ENCODE measurements at regions not wholly inside any gene's neighbourhood (a gene's known extent, or its start where the extent isn't known, plus 50 kb on each side); places are given as distances from the start of the nearest gene placed in this dataset.

GRCh38 chr6:141726248-141726647 lies 406.5 kb upstream of the GJE1 start:
- ATAC-seq (replicated peaks in 1 of 4), result no peak
- Histone ChIP-seq H3K27ac (ENCODE audit: low read length) (no peak overlapping the region), H3K36me3 (ENCODE audit: control insufficient read depth in 2 of 2, extremely low read depth in 1 of 2, insufficient read depth in 1 of 2, low read length in 1 of 2) (no peaks in the 10 kb centered on the region), H3K27me3 (replicated peaks in 1 of 2; ENCODE audit: control insufficient read depth in 2 of 2, extremely low read depth in 1 of 2, insufficient read depth in 2 of 2, low read length in 1 of 2) (no peaks in the 10 kb centered on the region), H3K4me1 (ENCODE audit: control insufficient read depth in 1 of 2, extremely low read depth in 1 of 2, insufficient read depth in 2 of 2, low read length in 2 of 2) (no peaks in the 10 kb centered on the region), H3K4me3 (ENCODE audit: control insufficient read depth in 1 of 2, extremely low read depth in 1 of 2, low read length in 1 of 2) (no peak overlapping the region), H3K9me3 (no peaks in the 10 kb centered on the region)
- Mint-ChIP-seq H3K36me3 (no peaks in the 10 kb centered on the region), H3K4me1 (peaks cover 0 to 2% (median 2%) of the 10 kb centered on the region in 3 donors), H3K27ac (no peak overlapping the region), H3K4me3 (no peak overlapping the region), H3K27me3 (no peaks in the 10 kb centered on the region), H3K9me3 (no peaks in the 10 kb centered on the region)
- ChIA-PET CTCF (no interaction called here), POLR2A (no interaction called here)
- DNase-seq, result no peak
- WGBS (ENCODE audit: insufficient coverage), result 60% methylated on average over 1 of the region's 3 CpGs

- H3K27me3 ChIP-seq (replicated peaks in 1 of 2; ENCODE audit: control insufficient read depth in 2 of 2, extremely low read depth in 1 of 2, insufficient read depth in 2 of 2, low read length in 1 of 2), result no peaks in the 10 kb centered on the region
- no peak overlapping the region for H3K27ac Mint-ChIP-seq
- ChIA-PET CTCF (no interaction called here), POLR2A (no interaction called here)
- no peaks in the 10 kb centered on the region for H3K9me3 Mint-ChIP-seq
- no peak overlapping the region for H3K27ac ChIP-seq (ENCODE audit: low read length)
- DNase-seq, result no peak
- no peak overlapping the region for H3K4me3 Mint-ChIP-seq
- peaks cover 0 to 2% (median 2%) of the 10 kb centered on the region in 3 donors for H3K4me1 Mint-ChIP-seq
- no peaks in the 10 kb centered on the region for H3K36me3 Mint-ChIP-seq
- no peaks in the 10 kb centered on the region for H3K4me1 ChIP-seq (ENCODE audit: control insufficient read depth in 1 of 2, extremely low read depth in 1 of 2, insufficient read depth in 2 of 2, low read length in 2 of 2)
- H3K9me3 ChIP-seq, result no peaks in the 10 kb centered on the region
- H3K36me3 ChIP-seq (ENCODE audit: control insufficient read depth in 2 of 2, extremely low read depth in 1 of 2, insufficient read depth in 1 of 2, low read length in 1 of 2), result no peaks in the 10 kb centered on the region
- no peak for ATAC-seq (replicated peaks in 1 of 4)
- no peaks in the 10 kb centered on the region for H3K27me3 Mint-ChIP-seq
- WGBS (ENCODE audit: insufficient coverage), result no CpG with 5 or more reads among the region's 1 CpG
- H3K4me3 ChIP-seq (ENCODE audit: control insufficient read depth in 1 of 2, extremely low read depth in 1 of 2, low read length in 1 of 2), result no peak overlapping the region
Measured at GRCh38 chr6:141724731-141725130, 408.0 kb upstream of the GJE1 start.

GRCh38 chr6:141719476-141719875 lies 413.2 kb upstream of the GJE1 start:
- POLR2A ChIA-PET, result no interaction called here
- no peak for ATAC-seq (replicated peaks in 1 of 4)
- 87% methylated on average over 3 of the region's 5 CpGs for WGBS (ENCODE audit: insufficient coverage)
- Mint-ChIP-seq H3K27ac (no peak overlapping the region), H3K27me3 (peaks cover 0 to 3% of the 10 kb centered on the region in 2 donors), H3K4me3 (no peak overlapping the region), H3K4me1 (no peaks in the 10 kb centered on the region), H3K9me3 (no peaks in the 10 kb centered on the region), H3K36me3 (no peaks in the 10 kb centered on the region)
- H3K9me3 ChIP-seq, result no peaks in the 10 kb centered on the region
- H3K4me1 ChIP-seq (ENCODE audit: control insufficient read depth in 1 of 2, extremely low read depth in 1 of 2, insufficient read depth in 2 of 2, low read length in 2 of 2), result no peaks in the 10 kb centered on the region
- H3K4me3 ChIP-seq (ENCODE audit: control insufficient read depth in 1 of 2, extremely low read depth in 1 of 2, low read length in 1 of 2), result no peak overlapping the region
- CTCF ChIA-PET, result interaction anchor here in 1 of 2 donors (0.7 kb wide), 1 partner anchor 163 kb away, joined by 4 read pairs; no protein-coding TSS in a partner anchor
- H3K27ac ChIP-seq (ENCODE audit: low read length), result no peak overlapping the region
- H3K27me3 ChIP-seq (replicated peaks in 1 of 2; ENCODE audit: control insufficient read depth in 2 of 2, extremely low read depth in 1 of 2, insufficient read depth in 2 of 2, low read length in 1 of 2), result no peaks in the 10 kb centered on the region
- no peak for DNase-seq
- no peaks in the 10 kb centered on the region for H3K36me3 ChIP-seq (ENCODE audit: control insufficient read depth in 2 of 2, extremely low read depth in 1 of 2, insufficient read depth in 1 of 2, low read length in 1 of 2)

GRCh38 chr6:141705431-141705830 lies 427.3 kb upstream of the GJE1 start:
- Mint-ChIP-seq H3K9me3 (no peaks in the 10 kb centered on the region), H3K27ac (no peak overlapping the region), H3K36me3 (no peaks in the 10 kb centered on the region), H3K27me3 (no peaks in the 10 kb centered on the region), H3K4me3 (no peak overlapping the region), H3K4me1 (no peaks in the 10 kb centered on the region)
- no peaks in the 10 kb centered on the region for H3K4me1 ChIP-seq (ENCODE audit: control insufficient read depth in 1 of 2, extremely low read depth in 1 of 2, insufficient read depth in 2 of 2, low read length in 2 of 2)
- POLR2A ChIA-PET, result no interaction called here
- ATAC-seq (replicated peaks in 1 of 4) (no peak), DNase-seq (no peak)
- H3K4me3 ChIP-seq (ENCODE audit: control insufficient read depth in 1 of 2, extremely low read depth in 1 of 2, low read length in 1 of 2), result no peak overlapping the region
- WGBS (ENCODE audit: insufficient coverage), result 100% methylated on average over 1 of the region's 3 CpGs
- H3K27me3 ChIP-seq (replicated peaks in 1 of 2; ENCODE audit: control insufficient read depth in 2 of 2, extremely low read depth in 1 of 2, insufficient read depth in 2 of 2, low read length in 1 of 2), result peaks cover 0 to 3% of the 10 kb centered on the region in 2 experiments
- H3K9me3 ChIP-seq, result no peaks in the 10 kb centered on the region
- no peak overlapping the region for H3K27ac ChIP-seq (ENCODE audit: low read length)
- no peaks in the 10 kb centered on the region for H3K36me3 ChIP-seq (ENCODE audit: control insufficient read depth in 2 of 2, extremely low read depth in 1 of 2, insufficient read depth in 1 of 2, low read length in 1 of 2)
- CTCF ChIA-PET, result no interaction called here

- Mint-ChIP-seq H3K27me3 (no peaks in the 10 kb centered on the region), H3K27ac (no peak overlapping the region), H3K36me3 (no peaks in the 10 kb centered on the region), H3K4me1 (no peaks in the 10 kb centered on the region), H3K9me3 (no peaks in the 10 kb centered on the region), H3K4me3 (no peak overlapping the region)
- ChIA-PET POLR2A (no interaction called here), CTCF (no interaction called here)
- H3K9me3 ChIP-seq, result no peaks in the 10 kb centered on the region
- WGBS (ENCODE audit: insufficient coverage), result no CpG with 5 or more reads among the region's 1 CpG
- DNase-seq, result no peak
- no peak overlapping the region for H3K27ac ChIP-seq (ENCODE audit: low read length)
- H3K27me3 ChIP-seq (replicated peaks in 1 of 2; ENCODE audit: control insufficient read depth in 2 of 2, extremely low read depth in 1 of 2, insufficient read depth in 2 of 2, low read length in 1 of 2), result peaks cover 0 to 3% of the 10 kb centered on the region in 2 experiments
- no peak for ATAC-seq (replicated peaks in 1 of 4)
- no peaks in the 10 kb centered on the region for H3K4me1 ChIP-seq (ENCODE audit: control insufficient read depth in 1 of 2, extremely low read depth in 1 of 2, insufficient read depth in 2 of 2, low read length in 2 of 2)
- H3K4me3 ChIP-seq (ENCODE audit: control insufficient read depth in 1 of 2, extremely low read depth in 1 of 2, low read length in 1 of 2), result no peak overlapping the region
- H3K36me3 ChIP-seq (ENCODE audit: control insufficient read depth in 2 of 2, extremely low read depth in 1 of 2, insufficient read depth in 1 of 2, low read length in 1 of 2), result no peaks in the 10 kb centered on the region
Measured at GRCh38 chr6:141704151-141704550, 428.6 kb upstream of the GJE1 start.

GRCh38 chr6:141701732-141702131 lies 431.0 kb upstream of the GJE1 start:
- peaks cover 0 to 3% (median 0%) of the 10 kb centered on the region in 3 donors for H3K9me3 Mint-ChIP-seq
- 92% methylated on average over 2 of the region's 2 CpGs for WGBS (ENCODE audit: insufficient coverage)
- Histone ChIP-seq H3K36me3 (ENCODE audit: control insufficient read depth in 2 of 2, extremely low read depth in 1 of 2, insufficient read depth in 1 of 2, low read length in 1 of 2) (no peaks in the 10 kb centered on the region), H3K9me3 (no peaks in the 10 kb centered on the region), H3K27ac (ENCODE audit: low read length) (no peak overlapping the region), H3K27me3 (replicated peaks in 1 of 2; ENCODE audit: control insufficient read depth in 2 of 2, extremely low read depth in 1 of 2, insufficient read depth in 2 of 2, low read length in 1 of 2) (peaks cover 0 to 3% of the 10 kb centered on the region in 2 experiments), H3K4me1 (ENCODE audit: control insufficient read depth in 1 of 2, extremely low read depth in 1 of 2, insufficient read depth in 2 of 2, low read length in 2 of 2) (no peaks in the 10 kb centered on the region), H3K4me3 (ENCODE audit: control insufficient read depth in 1 of 2, extremely low read depth in 1 of 2, low read length in 1 of 2) (no peak overlapping the region)
- no peaks in the 10 kb centered on the region for H3K4me1 Mint-ChIP-seq
- DNase-seq (no peak), ATAC-seq (replicated peaks in 1 of 4) (no peak)
- H3K27ac Mint-ChIP-seq, result no peak overlapping the region
- POLR2A ChIA-PET, result no interaction called here
- no peak overlapping the region for H3K4me3 Mint-ChIP-seq
- H3K36me3 Mint-ChIP-seq, result no peaks in the 10 kb centered on the region
- H3K27me3 Mint-ChIP-seq, result no peaks in the 10 kb centered on the region
- CTCF ChIA-PET, result no interaction called here

- Histone ChIP-seq H3K27ac (ENCODE audit: low read length) (no peak overlapping the region), H3K4me3 (ENCODE audit: control insufficient read depth in 1 of 2, extremely low read depth in 1 of 2, low read length in 1 of 2) (no peak overlapping the region), H3K4me1 (ENCODE audit: control insufficient read depth in 1 of 2, extremely low read depth in 1 of 2, insufficient read depth in 2 of 2, low read length in 2 of 2) (no peaks in the 10 kb centered on the region), H3K27me3 (replicated peaks in 1 of 2; ENCODE audit: control insufficient read depth in 2 of 2, extremely low read depth in 1 of 2, insufficient read depth in 2 of 2, low read length in 1 of 2) (peaks cover 0 to 3% of the 10 kb centered on the region in 2 experiments), H3K9me3 (no peaks in the 10 kb centered on the region), H3K36me3 (ENCODE audit: control insufficient read depth in 2 of 2, extremely low read depth in 1 of 2, insufficient read depth in 1 of 2, low read length in 1 of 2) (no peaks in the 10 kb centered on the region)
- H3K27me3 Mint-ChIP-seq, result no peaks in the 10 kb centered on the region
- H3K4me1 Mint-ChIP-seq, result no peaks in the 10 kb centered on the region
- no peaks in the 10 kb centered on the region for H3K36me3 Mint-ChIP-seq
- no peak overlapping the region for H3K4me3 Mint-ChIP-seq
- ChIA-PET CTCF (no interaction called here), POLR2A (interaction anchor here in 1 of 2 donors (0.7 kb wide), 1 partner anchor 420 kb away, joined by 3 read pairs; no protein-coding TSS in a partner anchor)
- 88% methylated on average over 1 of the region's 2 CpGs for WGBS (ENCODE audit: insufficient coverage)
- H3K9me3 Mint-ChIP-seq, result peaks cover 0 to 3% (median 0%) of the 10 kb centered on the region in 3 donors
- no peak overlapping the region for H3K27ac Mint-ChIP-seq
- DNase-seq (no peak), ATAC-seq (replicated peaks in 1 of 4) (no peak)
Measured at GRCh38 chr6:141700819-141701218, 431.9 kb upstream of the GJE1 start.

All from T-cell (primary cell).